ENCODE measurements at regions not wholly inside any gene's neighbourhood (a gene's known extent, or its start where the extent isn't known, plus 50 kb on each side); places are given as distances from the start of the nearest gene placed in this dataset.
"Not testable (repeated sequence)": the region's sequence is repeated elsewhere in the genome, so short reads cannot be mapped to it uniquely, and the experiment has no call there.

DNA sequence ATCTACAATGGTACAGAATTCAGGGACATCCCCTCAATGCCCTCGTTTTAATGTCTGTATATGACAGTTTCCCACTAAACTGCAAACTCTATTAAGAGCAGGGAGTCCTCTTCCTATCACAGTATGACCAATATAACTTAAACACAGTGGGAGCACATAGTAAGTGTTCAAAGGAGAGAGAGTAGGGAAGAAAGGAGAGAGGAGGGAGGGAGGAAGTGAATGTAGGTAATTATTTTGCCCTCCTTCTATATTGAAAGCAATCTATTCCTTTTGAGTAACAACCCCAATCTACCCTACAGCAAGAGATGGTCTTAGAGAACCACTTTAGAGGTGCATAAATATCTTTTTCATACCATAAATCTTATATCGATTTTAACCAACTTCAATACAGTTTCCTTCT lies 121.4 kb downstream of the MRPL39 start:
- no peak for DNase-seq

DNA sequence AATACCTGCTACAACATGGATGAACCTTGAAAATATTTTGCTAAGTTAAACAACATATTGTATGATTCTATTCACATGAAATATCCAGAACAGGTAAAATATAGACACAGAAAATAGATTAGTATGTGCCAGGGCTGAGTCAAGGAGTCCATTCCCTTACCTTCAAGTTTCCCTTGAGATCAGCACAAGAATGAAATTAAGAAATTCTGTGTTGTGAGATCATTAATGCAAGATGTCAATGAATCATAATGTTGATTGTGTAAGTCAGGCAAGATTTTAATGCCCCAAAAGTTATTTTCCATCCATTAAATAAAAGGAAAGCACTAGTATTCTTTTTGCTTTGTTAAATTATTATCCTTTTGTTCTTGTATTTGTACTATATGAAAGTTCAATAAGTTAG lies 139.4 kb downstream of the MRPL39 start:
- DNase-seq: no peak

DNA sequence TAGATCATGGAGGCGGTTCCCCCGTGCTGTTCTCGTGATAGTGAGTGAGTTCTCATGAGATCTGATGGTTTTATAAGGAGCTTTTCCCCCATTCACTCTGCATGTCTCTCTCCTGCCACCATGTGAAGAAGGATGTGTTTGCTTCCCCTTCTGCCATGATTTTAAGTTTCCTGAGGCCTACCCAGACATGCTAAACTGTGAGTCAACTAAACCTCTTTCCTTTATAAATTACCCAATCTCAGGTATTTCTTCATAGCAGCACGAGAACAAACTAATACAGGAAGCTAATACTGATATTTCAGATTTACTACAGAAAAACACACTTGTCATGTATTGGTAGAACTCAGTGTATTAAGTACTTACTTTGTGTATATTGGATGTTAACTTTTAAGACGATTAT lies 140.2 kb downstream of the MRPL39 start:
- DNase-seq: not testable (repeated sequence)

DNA sequence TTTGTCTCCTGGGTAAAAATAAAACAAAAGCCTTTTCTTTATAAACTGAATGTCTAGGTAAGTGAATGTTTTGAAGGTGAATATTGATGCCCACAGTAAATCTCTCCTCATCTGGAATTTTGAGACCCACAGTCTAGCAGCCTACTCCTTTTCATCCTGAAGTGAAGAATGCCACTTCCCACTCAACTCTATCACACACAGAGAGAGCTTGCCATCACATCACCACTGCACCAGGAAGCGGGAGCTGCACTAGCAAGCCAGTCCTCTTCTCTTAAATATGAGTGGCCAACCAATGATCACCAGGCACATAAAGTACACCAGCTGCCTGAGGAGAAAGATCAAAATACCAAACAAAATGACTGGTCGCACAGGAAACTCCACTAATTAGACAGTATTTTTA lies 140.8 kb downstream of the MRPL39 start:
- DNase-seq: no peak

DNA sequence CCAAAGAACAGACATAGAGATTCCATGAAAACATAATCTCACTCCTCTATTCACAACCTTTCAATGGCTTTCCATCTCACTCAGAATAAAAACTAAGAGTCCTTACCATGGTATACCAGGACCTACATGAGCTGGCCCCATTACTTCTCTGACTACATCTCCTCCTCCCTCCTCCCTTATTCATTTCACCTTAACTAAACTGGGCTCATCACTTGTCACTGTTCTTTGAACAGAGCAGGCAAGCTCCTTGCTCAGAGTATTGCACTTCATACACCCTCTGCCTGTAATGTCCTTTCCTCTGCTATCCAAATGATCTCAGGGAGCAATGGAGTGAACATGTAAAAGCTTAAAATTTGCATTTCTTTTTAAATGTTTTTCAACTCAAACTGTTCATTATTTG lies 142.0 kb downstream of the MRPL39 start:
- no peak for DNase-seq

DNA sequence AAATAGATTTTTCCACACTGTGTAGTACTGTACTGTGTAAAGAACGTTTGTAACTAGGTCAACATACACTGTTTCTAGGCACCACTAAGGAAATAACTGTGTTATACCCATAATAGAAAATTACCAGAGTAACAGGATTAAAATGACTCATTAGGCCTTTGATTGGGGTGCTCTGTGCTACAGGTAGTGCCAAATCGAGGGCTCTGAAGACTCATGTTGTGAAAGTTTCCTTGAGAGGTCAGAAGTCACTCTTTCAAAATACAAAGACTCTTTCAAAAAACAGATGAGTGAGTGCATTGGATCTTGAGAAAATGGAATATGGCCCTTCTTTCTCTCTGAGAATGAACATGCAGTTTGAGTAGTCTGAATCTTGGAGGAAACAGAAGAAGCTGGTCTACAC lies 143.0 kb downstream of the MRPL39 start:
- no peak for DNase-seq

DNA sequence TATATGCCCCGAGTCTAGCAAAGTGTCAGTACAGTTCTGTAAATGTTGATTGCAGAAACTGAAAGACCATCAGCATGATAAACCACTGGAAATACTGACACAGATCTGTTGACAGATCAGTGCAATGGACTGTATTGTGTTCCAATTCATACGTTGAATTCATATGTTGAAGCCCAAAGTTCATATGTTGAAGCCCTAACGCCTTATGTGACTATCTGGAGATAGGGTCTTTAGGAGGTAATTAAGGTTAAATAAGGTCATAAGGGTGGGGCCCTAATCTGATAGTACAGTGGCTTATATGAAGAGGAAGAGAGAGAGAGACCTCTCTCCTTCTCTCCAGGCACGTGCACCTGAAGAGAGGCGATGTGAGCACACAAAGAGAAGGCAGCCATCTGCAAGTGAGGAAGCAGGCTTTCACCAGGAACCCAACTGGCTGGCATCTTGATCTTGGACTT lies 144.7 kb downstream of the MRPL39 start:
- DNase-seq: no peak

DNA sequence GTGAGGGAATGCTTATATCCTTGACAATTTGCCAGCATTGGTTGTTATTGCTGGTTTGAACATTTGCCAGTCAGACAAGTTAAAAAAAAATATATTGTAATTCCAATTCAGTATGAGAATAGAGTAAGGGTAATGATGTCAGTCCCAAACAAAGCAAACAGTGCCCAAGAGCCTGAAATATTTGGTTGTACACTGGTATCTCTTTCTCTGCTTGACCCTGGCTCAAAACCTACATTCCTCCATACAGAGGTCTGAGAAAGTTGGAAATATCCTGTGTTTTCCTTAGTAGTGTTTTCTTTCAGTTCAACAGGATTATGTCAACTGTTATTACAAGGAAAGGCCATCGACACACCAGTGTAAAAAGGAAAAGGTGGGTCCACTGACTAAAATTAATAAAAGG lies 145.6 kb downstream of the MRPL39 start:
- no peak for DNase-seq

DNA sequence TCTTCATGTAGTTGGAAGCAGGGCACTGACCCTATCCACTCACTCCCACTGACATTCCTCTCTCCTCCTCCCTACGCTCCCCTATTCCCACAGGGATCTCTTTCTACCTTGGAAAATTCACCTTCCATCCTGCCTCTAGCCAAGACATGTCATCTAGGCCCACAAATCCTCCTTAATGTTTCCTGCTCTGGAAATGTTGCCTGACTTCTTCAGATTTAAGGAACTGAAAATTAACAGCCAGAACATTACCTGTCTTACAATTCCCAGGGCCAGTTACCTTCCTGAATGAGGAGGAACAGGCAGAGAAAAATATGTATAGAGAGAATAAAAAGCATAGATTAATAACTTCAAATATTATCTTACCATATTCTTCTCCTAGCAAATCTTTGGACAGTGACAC lies 147.3 kb downstream of the MRPL39 start:
- DNase-seq: no peak

DNA sequence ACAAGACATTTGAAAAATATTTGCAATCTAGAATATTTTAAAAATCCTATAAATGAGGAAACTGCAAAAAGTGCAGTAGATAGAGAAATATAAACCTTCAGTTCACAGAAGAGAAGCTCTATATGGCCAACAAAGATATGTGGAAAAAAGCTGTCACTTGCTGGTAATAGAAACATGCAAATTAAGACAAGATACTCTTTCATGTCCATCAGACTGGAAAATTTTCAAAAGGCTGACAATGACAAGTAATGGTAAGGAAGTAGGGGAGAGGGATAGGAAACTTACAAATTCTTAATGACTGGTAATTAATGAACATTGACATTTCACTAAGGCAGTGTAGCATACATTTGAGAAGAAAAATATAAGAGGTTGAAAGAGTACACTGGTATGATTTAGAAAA lies 147.9 kb downstream of the MRPL39 start:
- no peak for DNase-seq

DNA sequence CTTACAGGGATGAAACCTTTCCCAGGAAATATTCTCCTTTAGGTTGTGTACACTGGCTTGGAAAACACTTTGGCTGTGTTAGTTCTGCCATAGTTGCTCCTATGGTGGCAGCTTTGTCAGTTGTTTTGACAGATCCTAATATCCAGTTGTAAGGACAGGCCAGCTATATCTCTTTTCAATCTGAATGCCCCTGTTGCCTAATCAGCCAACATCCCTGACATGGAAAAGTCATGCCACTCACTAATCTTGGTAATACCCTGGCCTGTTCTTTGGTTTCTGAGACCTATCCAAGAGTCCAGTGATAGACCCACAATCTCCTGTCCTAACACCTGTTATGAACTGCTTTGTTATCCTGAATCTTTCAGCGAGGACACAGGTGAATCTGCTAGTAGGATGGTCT lies 148.8 kb downstream of the MRPL39 start:
- no peak for DNase-seq

DNA sequence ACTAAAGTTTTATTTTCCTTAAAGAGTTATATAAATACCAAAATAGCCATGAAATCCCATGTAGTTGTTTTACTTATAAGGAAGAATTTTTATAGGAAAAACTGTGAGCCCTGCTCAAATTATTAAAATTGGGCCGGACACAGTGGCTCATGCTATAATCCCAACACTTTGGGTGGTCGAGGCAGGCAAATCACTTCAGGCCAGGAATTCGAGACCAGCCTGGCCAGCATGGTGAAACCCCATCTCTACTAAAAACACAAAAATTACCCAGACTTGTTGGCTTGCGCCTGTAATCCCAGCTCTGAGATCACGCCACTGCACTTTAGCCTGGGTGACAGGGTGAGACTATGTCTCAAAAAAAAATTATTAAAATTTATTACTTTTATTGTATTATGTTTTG lies 149.3 kb downstream of the MRPL39 start:
- no peak for DNase-seq

DNA sequence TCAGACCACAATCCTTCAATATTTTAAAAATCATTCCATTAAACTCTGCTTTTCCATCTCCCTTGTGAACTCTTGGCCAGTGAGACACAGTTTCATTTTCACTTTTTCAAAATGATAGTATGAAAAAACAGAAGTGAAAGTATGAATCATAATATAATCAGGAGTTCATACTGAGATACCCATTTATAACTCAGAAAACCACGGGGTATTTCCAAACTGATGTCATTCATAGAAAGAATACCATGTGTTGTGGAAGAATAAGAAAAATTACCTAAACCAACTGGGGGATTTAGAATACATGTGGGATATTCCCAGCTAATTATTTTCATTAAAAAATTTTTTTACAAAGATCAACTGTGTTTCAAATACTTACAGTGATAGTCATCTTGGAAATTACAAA lies 149.9 kb downstream of the MRPL39 start:
- peak in 1 of 2 experiments; percentile 4 for DNase-seq

DNA sequence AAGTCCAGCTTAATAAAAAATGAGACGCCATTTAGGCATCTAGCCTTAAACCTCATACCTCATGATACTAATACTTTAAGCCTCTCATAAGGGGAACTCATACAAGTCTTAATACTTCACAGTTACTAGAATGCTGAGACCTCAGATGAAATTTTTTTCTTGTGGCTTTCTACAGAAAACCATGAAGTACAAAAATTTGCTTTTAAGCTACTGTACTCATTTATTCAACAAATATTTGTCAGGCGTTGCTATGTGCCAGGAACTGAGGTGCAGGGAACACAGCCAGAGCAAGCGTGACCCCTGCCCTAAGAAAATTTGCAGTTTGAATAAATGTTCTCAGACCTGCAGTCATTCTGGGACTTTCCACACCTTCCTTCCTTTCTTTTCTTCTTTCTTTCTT lies 150.6 kb downstream of the MRPL39 start:
- no peak for DNase-seq

DNA sequence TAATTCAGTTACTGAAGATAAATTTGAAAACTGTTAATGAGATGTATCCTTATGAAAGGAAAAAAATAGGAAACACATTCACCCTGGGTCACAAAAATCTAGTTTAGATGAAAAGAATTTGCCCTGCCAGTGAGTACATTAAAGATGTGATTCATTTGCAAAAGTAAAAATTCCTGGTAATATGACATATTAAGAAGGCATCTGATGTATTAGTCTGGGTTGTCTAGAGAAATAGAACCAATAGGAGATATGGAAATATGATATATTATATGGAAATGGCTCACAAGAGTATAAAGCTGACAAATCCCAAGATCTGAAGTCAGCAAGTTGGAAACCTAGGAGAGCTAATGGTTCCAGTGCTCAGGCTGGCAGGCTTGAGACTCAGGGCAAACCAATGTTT lies 153.8 kb downstream of the MRPL39 start:
- DNase-seq: no peak

DNA sequence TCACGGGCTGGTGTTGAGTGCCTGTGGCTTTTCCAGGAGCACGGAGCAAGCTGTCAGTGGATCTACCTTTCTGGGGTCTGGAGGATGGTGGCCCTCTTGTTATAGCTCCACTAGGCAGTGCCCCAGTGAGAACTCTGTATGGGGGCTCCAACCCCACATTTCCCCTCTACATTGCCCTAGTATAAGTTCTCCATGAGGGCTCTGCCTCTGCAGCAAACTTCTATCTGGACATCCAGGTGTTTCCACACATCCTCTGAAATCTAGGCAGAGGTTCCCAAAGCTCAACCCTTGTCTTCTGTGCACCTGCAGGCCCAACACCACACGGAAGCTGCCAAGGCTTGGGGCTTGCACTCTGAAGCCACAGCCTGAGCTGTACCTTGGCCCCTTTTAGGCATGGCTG lies 157.3 kb downstream of the MRPL39 start:
- no peak for DNase-seq

DNA sequence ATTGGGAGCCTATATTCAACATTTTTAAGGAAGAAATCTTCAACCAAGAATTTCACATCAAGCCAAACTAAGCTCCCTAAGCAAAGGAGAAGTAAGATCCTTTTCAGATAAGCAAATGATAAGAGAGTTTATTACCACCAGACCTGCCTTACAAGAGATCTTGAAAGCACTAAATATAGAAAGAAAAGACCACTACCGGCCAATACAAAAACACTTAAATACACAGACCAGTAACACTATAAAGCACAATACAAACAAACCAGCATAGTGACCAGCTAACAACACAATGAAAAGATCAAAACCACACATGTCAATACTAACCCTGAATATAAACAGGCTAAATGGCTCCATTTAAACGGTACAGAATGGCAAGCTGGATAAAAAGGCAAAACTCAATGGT lies 165.4 kb downstream of the MRPL39 start:
- no peak for DNase-seq

DNA sequence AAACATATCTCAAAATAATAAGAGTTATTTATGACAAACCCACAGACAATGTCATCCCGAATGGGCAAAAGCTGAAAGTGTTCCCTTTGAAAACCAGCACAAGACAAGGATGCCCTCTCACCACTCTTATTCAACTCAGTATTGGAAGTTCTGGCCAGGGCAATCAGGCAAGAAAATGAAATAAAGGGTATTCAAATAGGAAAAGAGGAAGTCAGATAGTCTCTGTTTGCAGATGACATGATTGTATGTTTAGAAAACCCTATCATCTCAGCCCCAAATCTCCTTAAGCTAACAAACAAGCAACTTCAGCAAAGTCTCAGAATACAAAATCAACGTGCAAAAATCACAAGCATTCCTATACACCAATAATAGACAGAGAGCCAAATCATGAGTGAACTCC lies 169.8 kb downstream of the MRPL39 start:
- not testable (repeated sequence) for DNase-seq

DNA sequence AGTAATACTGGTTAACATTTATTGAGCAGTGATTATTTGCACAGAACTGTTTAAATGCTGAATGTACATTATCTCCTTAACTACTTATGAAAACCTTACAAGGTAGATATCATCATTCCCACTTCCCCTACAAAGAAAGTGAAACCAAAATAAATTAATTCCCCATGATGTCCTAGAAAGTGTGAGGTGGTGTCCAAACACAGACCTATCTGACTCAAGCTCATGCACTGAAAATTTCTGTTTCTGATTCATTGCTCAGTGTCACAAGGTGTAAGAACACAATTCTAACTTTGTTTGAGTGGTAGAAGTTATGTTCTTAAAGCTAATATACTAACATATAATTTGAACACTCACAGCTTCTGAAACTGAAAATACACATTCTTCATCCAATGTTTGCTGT lies 178.7 kb downstream of the MRPL39 start:
- no peak for DNase-seq

DNA sequence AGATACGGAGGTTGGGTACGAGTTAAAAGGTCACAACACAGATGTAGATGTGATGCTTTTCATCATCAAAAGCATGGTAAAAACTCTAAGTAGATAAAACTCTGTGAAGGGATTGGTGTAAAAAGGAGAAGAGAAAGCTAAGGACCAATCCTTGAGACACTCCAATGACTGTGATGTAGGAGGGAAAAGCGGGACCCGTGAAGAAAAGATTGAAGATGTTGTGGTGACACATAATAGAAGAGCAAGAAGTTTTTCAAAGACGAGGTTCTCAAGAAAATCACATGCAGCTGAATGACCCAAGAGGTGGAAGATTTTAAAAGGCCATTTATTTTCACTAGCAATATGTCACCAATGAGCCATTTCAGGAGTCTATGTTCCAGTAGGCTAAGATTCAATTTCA lies 179.5 kb downstream of the MRPL39 start:
- no peak for DNase-seq

DNA sequence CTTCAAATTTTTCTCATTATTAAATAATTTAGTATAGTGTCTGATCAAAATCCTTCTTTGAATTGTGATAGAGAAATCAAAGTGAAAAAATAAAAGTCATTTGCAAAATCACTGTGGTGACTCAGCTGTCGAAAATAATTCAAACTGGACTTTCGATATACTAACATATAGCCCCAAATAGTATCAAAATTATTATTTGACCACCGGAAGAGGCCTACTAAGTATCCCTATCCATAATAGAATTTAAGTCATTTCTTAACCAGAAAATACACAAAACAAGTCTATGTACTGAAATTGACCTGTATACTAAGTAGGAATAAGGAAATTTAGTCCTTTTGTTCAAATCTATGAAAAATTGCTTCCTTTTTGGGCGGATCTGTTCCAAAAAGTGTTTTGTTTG lies 180.7 kb downstream of the MRPL39 start:
- no peak for DNase-seq

DNA sequence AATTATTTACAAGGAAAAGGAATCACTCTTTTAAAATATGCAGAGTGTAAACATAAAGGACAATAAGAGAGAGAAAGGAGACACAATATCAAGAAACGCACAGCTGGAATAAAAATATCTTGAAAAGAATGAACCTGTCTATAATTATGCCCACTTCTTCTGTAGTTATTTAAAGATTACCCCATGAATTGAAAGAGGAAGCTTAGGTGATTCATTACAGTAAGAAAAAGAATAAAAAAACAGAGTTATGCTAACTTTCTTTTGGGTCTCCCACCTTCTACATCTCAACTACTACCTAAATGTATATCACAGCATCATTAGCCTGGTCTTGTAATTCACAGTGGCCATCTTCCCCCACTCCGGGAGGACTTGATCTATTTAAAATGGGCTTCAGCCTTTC lies 182.1 kb downstream of the MRPL39 start:
- no peak for DNase-seq

DNA sequence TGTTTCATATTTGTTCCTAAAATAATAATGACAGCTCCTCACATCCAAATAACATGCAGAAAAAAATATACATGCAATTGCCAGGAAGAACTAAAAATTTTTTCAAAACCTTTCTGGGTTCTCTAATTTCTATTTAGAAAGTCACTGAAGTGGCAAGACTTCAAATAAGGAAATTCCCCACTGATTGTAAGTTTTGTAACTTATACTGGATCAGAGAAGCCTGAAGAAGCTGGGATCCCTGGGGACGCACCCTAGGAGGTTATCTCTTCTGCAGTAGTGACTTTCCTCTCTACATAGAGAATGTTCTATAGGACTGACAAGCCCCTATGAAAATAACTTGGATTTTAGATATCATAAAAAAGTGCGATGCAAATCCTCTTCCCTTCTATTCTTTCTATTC lies 182.6 kb downstream of the MRPL39 start:
- no peak for DNase-seq

DNA sequence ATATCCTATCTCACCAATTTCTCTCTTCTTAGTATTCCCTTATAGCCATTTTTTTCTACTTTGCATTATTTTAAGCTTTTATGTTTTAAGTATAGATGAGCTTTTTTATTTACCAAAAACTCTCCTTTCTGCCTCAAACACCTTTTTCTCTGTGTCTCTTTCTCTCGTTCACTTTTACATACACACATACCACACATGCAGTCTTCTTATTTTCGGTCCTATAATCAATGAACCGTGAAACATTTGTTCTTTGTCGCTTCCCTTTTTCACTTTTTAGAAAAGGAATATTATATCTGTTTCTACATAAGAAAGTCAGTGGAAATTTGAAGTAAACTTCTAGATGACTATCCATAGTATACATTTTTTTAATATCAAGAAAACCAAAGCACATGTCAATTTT lies 183.2 kb downstream of the MRPL39 start:
- DNase-seq: no peak

DNA sequence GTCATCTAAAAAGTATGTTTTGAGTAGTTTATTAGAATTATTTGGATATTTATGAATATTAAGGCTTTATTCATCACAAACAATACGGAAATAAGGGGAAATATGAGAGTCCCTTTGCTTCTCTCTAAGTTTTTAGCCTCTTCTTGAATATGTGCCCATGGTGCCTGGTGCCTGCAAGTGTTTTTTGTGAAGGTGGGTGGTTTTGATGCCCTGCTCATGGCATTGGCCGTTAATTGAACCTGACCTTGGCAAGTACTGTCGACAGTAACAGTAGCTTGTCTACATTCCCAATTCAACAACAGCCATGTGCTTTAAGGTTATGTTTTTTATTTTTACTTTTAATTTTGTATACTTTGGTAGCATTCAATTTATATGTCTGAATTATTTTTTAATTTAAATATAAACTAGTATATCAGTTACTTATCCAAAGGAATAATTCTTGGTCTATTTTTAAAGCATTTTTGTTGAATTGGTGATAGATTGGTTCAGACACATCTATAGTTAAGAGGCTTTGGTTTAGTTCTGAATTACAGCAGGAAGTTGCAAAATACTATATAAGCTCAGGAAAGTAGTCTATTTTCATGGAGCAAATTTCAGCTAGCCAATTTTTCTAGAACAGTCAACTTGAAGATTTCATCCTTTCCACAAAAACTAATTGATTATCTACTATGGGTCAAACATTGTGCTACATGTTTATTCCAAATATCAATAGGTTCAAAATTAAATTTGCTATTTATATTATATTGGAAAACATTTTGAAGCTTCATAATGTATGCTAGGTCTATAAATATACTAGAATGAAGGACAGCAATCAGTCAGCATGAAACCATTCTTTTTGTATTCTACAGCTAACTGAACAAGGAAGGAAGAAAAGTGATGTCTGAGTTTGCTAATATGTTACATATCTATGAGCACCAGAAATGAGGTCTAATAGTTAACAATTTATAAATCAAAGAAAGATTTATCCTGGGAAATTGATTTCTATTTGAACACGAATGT lies 184.4 kb downstream of the MRPL39 start:
- DNase-seq: no peak

Data from SW 1271 (cell line).